ENCODE measurements at regions not wholly inside any gene's neighbourhood (a gene's known extent, or its start where the extent isn't known, plus 50 kb on each side); places are given as distances from the start of the nearest gene placed in this dataset.

GRCh38 chr6:167469101-167469500 is 144.2 kb downstream of the TTLL2 start:
- no peak overlapping the region for H3K27ac ChIP-seq
- TF ChIP-seq CTCF (conservative IDR thresholded peaks at IDR 0.05), result no peak

GRCh38 chr6:167469672-167470071 is 144.8 kb downstream of the TTLL2 start:
- no peak overlapping the region for H3K27ac ChIP-seq
- TF ChIP-seq CTCF (conservative IDR thresholded peaks at IDR 0.05), result no peak

GRCh38 chr6:167470101-167470835 is 145.4 kb downstream of the TTLL2 start:
- H3K27ac ChIP-seq, result no peak overlapping the region
- no peak for TF ChIP-seq CTCF (conservative IDR thresholded peaks at IDR 0.05)

- no peak overlapping the region for H3K27ac ChIP-seq
- no peak for TF ChIP-seq CTCF (conservative IDR thresholded peaks at IDR 0.05)
Measured at GRCh38 chr6:167470836-167471547, 146.1 kb downstream of the TTLL2 start.

- no peak for TF ChIP-seq CTCF (conservative IDR thresholded peaks at IDR 0.05)
- H3K27ac ChIP-seq, result no peak overlapping the region
Measured at GRCh38 chr6:167471548-167471930, 146.7 kb downstream of the TTLL2 start.

GRCh38 chr6:167472148-167472547 is 147.3 kb downstream of the TTLL2 start:
- H3K27ac ChIP-seq, result no peak overlapping the region
- TF ChIP-seq CTCF (conservative IDR thresholded peaks at IDR 0.05), result no peak

- no peak overlapping the region for H3K27ac ChIP-seq
- TF ChIP-seq CTCF (conservative IDR thresholded peaks at IDR 0.05), result no peak
Measured at GRCh38 chr6:167472880-167473279, 148.0 kb downstream of the TTLL2 start.
